Neural cell (in vitro differentiated cells): ENCODE measurements at regions not wholly inside any gene's neighbourhood (a gene's known extent, or its start where the extent isn't known, plus 50 kb on each side); places are given as distances from the start of the nearest gene placed in this dataset.

Experiments
- H2AFZ ChIP-seq: fragments of 200-600, 300-800 bp; sonication (generic), shearing (Covaris generic); 2 replicates; pipeline ENCODE4 v1.6.0; 2014; ENCODE audit warnings: low read depth, mild to moderate bottlenecking, antibody characterized with exemption, low read length, moderate library complexity
- H3F3A ChIP-seq: fragments of 200-600 bp; shearing (Covaris generic); 2 replicates; pipeline ENCODE4 v1.6.1; 2016; ENCODE audit warnings: mild to moderate bottlenecking, moderate library complexity, mixed read lengths, antibody characterized with exemption, low read length; ENCODE audit not compliant: insufficient read depth, poor library complexity, severe bottlenecking
- H3K27ac ChIP-seq: fragments of 200-600, 300-800 bp; sonication (generic), shearing (Covaris generic); 2 replicates; pipeline ENCODE4 v1.5.1; 2014; ENCODE audit warnings: mild to moderate bottlenecking, low read length, moderate library complexity
- H3K27me3 ChIP-seq: fragments of 300-800, 200-600 bp; sonication (generic), shearing (Covaris generic); 2 replicates; pipeline ENCODE4 v1.6.0; 2014; ENCODE audit warnings: mild to moderate bottlenecking, low read depth, low read length, moderate library complexity; ENCODE audit not compliant: insufficient read depth
- H3K36me3 ChIP-seq: fragments of 300-800, 200-600 bp; sonication (generic), shearing (Covaris generic); 2 replicates; pipeline ENCODE4 v1.5.1; 2014; ENCODE audit warnings: mild to moderate bottlenecking, antibody characterized with exemption, low read length, moderate library complexity; ENCODE audit not compliant: insufficient read depth
- H3K4me2 ChIP-seq: fragments of 300-800, 200-600 bp; sonication (generic), shearing (Covaris generic); 2 replicates; pipeline ENCODE4 v1.6.0; 2014; ENCODE audit warnings: mild to moderate bottlenecking, low read length
- H3K4me3 ChIP-seq: fragments of 300-800, 200-600 bp; sonication (generic), shearing (Covaris generic); 2 replicates; pipeline ENCODE4 v1.5.1; 2014; ENCODE audit warnings: mild to moderate bottlenecking, low read length, moderate library complexity
- H3K79me2 ChIP-seq: fragments of 200-600 bp; shearing (Covaris generic); replicated peaks from 2 replicates; pipeline ENCODE4 v1.6.0; 2014; ENCODE audit warnings: mild to moderate bottlenecking, low read length, moderate library complexity; ENCODE audit not compliant: insufficient read depth
- H3K9ac ChIP-seq: fragments of 300-800, 200-600 bp; sonication (generic), shearing (Covaris generic); 2 replicates; pipeline ENCODE4 v1.6.1; 2016; ENCODE audit warnings: mild to moderate bottlenecking, low read length, mixed read lengths
- H3K9me2 ChIP-seq: fragments of 200-600 bp; shearing (Covaris generic); 2 replicates; pipeline ENCODE4 v1.6.1; 2016; ENCODE audit warnings: mild to moderate bottlenecking, low read length, mixed read lengths; ENCODE audit not compliant: insufficient read depth
- H3K9me3 ChIP-seq: fragments of 200-600, 300-800 bp; sonication (generic), shearing (Covaris generic); 2 replicates; pipeline ENCODE4 v1.6.1; 2016; ENCODE audit warnings: mild to moderate bottlenecking, mixed run types, low read length, moderate library complexity, mixed read lengths
- H4K20me1 ChIP-seq: fragments of 200-600 bp; shearing (Covaris generic); 2 replicates; pipeline ENCODE4 v1.6.1; 2016; ENCODE audit warnings: mild to moderate bottlenecking, mixed run types; ENCODE audit not compliant: insufficient read depth
- EP300 ChIP-seq: fragments of 450-650 bp; conservative IDR thresholded peaks from 2 replicates; pipeline ENCODE4 v1.6.1; 2014; ENCODE audit warnings: antibody characterized with exemption, mild to moderate bottlenecking, moderate library complexity; ENCODE audit not compliant: poor library complexity, severe bottlenecking
- EZH2 ChIP-seq: fragments of 200-600, 300-800 bp; shearing (Covaris generic), sonication (generic); IDR thresholded peaks from 2 replicates; pipeline ENCODE4 v1.6.1; 2014; ENCODE audit warnings: antibody characterized with exemption, low read length, borderline replicate concordance, mild to moderate bottlenecking; ENCODE audit not compliant: insufficient read depth, poor library complexity, severe bottlenecking
- MXI1 ChIP-seq: fragments of 450-650 bp; conservative IDR thresholded peaks from 2 replicates; pipeline ENCODE4 v1.6.1; 2014; ENCODE audit warnings: antibody characterized with exemption, mild to moderate bottlenecking; ENCODE audit not compliant: poor library complexity, severe bottlenecking
- POLR2AphosphoS5 ChIP-seq: IDR thresholded peaks from 2 replicates; pipeline ENCODE4 v1.6.1; 2012
- RAD21 ChIP-seq: fragments of 450-650 bp; conservative IDR thresholded peaks from 2 replicates; pipeline ENCODE4 v1.6.1; 2014; ENCODE audit warnings: antibody characterized with exemption, mild to moderate bottlenecking, moderate library complexity
- SMC3 ChIP-seq: fragments of 450-650 bp; conservative IDR thresholded peaks from 2 replicates; pipeline ENCODE4 v1.6.1; 2014; ENCODE audit warnings: antibody characterized with exemption, mild to moderate bottlenecking, moderate library complexity; ENCODE audit not compliant: poor library complexity
- TAF1 ChIP-seq: IDR thresholded peaks from 2 replicates; pipeline ENCODE4 v1.6.1; 2012; ENCODE audit warnings: low read depth
- TF ChIP-seq, protein P1 (sequence below): IDR thresholded peaks from 2 replicates; pipeline ENCODE4 v1.6.1; 2012; ENCODE audit warnings: borderline replicate concordance
- TF ChIP-seq, protein P2 (sequence below): fragments of 450-650 bp; IDR thresholded peaks from 2 replicates; pipeline ENCODE4 v1.5.1; 2014; ENCODE audit warnings: antibody characterized with exemption, mild to moderate bottlenecking, moderate library complexity; ENCODE audit not compliant: poor library complexity, severe bottlenecking

DNA sequence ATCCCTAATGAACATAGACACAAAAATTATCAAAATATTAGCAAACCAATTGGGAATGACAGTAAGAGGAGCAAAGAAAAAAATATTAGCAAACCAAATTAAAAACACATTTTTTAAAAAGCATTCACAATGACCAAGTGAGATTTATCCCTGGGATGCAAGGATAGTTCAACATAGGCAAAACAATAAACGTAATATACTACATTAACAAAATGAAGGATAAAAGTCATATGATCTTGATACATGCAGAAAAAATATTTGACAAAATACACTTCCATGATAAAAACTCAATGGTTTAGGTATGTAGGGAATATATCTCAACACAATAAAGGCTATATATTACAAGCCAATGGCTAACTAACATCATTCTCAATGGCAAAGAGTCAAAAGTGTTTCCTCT lies 83.3 kb downstream of the CRPPA start:
- no peak overlapping the region for H3K27ac ChIP-seq
- H3K9me2 ChIP-seq, result no peaks in the 10 kb centered on the region
- no peaks in the 10 kb centered on the region for H3K9me3 ChIP-seq
- no peak overlapping the region for H2AFZ ChIP-seq
- no peaks in the 10 kb centered on the region for H4K20me1 ChIP-seq
- TF ChIP-seq POLR2AphosphoS5, result no peak
- TF ChIP-seq RAD21, result no peak
- no peak for TF ChIP-seq TAF1
- no peak for TF ChIP-seq EZH2
- no peak for TF ChIP-seq MXI1
- TF ChIP-seq, protein P1, sequence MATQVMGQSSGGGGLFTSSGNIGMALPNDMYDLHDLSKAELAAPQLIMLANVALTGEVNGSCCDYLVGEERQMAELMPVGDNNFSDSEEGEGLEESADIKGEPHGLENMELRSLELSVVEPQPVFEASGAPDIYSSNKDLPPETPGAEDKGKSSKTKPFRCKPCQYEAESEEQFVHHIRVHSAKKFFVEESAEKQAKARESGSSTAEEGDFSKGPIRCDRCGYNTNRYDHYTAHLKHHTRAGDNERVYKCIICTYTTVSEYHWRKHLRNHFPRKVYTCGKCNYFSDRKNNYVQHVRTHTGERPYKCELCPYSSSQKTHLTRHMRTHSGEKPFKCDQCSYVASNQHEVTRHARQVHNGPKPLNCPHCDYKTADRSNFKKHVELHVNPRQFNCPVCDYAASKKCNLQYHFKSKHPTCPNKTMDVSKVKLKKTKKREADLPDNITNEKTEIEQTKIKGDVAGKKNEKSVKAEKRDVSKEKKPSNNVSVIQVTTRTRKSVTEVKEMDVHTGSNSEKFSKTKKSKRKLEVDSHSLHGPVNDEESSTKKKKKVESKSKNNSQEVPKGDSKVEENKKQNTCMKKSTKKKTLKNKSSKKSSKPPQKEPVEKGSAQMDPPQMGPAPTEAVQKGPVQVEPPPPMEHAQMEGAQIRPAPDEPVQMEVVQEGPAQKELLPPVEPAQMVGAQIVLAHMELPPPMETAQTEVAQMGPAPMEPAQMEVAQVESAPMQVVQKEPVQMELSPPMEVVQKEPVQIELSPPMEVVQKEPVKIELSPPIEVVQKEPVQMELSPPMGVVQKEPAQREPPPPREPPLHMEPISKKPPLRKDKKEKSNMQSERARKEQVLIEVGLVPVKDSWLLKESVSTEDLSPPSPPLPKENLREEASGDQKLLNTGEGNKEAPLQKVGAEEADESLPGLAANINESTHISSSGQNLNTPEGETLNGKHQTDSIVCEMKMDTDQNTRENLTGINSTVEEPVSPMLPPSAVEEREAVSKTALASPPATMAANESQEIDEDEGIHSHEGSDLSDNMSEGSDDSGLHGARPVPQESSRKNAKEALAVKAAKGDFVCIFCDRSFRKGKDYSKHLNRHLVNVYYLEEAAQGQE, result no peak
- no peak for TF ChIP-seq SMC3
- TF ChIP-seq, protein P2, sequence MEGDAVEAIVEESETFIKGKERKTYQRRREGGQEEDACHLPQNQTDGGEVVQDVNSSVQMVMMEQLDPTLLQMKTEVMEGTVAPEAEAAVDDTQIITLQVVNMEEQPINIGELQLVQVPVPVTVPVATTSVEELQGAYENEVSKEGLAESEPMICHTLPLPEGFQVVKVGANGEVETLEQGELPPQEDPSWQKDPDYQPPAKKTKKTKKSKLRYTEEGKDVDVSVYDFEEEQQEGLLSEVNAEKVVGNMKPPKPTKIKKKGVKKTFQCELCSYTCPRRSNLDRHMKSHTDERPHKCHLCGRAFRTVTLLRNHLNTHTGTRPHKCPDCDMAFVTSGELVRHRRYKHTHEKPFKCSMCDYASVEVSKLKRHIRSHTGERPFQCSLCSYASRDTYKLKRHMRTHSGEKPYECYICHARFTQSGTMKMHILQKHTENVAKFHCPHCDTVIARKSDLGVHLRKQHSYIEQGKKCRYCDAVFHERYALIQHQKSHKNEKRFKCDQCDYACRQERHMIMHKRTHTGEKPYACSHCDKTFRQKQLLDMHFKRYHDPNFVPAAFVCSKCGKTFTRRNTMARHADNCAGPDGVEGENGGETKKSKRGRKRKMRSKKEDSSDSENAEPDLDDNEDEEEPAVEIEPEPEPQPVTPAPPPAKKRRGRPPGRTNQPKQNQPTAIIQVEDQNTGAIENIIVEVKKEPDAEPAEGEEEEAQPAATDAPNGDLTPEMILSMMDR, result no peak
- TF ChIP-seq EP300, result no peak
- no peak overlapping the region for H3K4me2 ChIP-seq
- H3K27me3 ChIP-seq, result no peaks in the 10 kb centered on the region
- no peaks in the 10 kb centered on the region for H3F3A ChIP-seq
- no peaks in the 10 kb centered on the region for H3K79me2 ChIP-seq
- H3K36me3 ChIP-seq, result no peaks in the 10 kb centered on the region
- H3K4me3 ChIP-seq, result no peak overlapping the region
- no peak overlapping the region for H3K9ac ChIP-seq

DNA sequence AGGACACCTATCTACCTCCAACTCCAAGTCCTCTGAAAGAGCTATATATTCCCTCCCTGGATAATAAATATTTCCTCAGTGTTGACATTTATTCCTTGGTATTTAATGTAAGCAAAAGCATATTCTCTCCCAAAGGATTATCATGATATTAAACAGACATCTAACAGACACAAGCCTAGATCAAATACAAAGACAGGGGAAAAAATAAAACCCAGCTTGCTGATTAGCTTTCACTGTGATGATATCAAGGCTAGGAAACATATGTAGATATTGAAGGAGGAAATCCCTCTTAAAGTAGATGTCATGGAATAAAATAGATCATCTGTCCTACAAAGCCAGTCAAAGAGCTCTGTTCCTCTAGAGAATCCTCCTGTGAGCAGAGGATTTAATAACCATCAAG lies 95.2 kb downstream of the CRPPA start:
- H3K9ac ChIP-seq, result no peak overlapping the region
- no peaks in the 10 kb centered on the region for H3K9me2 ChIP-seq
- H3K36me3 ChIP-seq, result no peaks in the 10 kb centered on the region
- H4K20me1 ChIP-seq, result no peaks in the 10 kb centered on the region
- TF ChIP-seq POLR2AphosphoS5 (no peak), MXI1 (no peak), RAD21 (no peak), TAF1 (no peak), EZH2 (no peak), SMC3 (no peak), EP300 (no peak)
- TF ChIP-seq, protein P2, result no peak
- H3K9me3 ChIP-seq, result no peaks in the 10 kb centered on the region
- no peak overlapping the region for H3K4me3 ChIP-seq
- no peak overlapping the region for H3K4me2 ChIP-seq
- H3K27ac ChIP-seq, result no peak overlapping the region
- no peaks in the 10 kb centered on the region for H3F3A ChIP-seq
- H3K79me2 ChIP-seq, result no peaks in the 10 kb centered on the region
- no peaks in the 10 kb centered on the region for H3K27me3 ChIP-seq
- no peak overlapping the region for H2AFZ ChIP-seq
